Activated B cell treated with CpG ODN at 0.5 μM for 24 hours (primary cell): ENCODE measurements at regions not wholly inside any gene's neighbourhood (a gene's known extent, or its start where the extent isn't known, plus 50 kb on each side); places are given as distances from the start of the nearest gene placed in this dataset.

ENCODE experiments used
- ATAC-seq: fragments of 200-7000 bp; cut with Tn5 transposase; one replicate; pipeline ENCODE4 v1.10.0; 2021; ENCODE audit warnings: low read depth, mild to moderate bottlenecking, moderate library complexity
- CTCF ChIA-PET: fragments of 350-600 bp; sonication (Branson Sonifier 250); formaldehyde crosslinking; loops from one replicate; lab custom pipeline; 2021; ENCODE audit warnings: antibody characterized with exemption; lab: Charles Lee
- POLR2A ChIA-PET: fragments of 350-600 bp; sonication (Branson Sonifier 250); formaldehyde crosslinking; loops from one replicate; lab custom pipeline; 2021; ENCODE audit warnings: antibody characterized with exemption; lab: Charles Lee
- DNase-seq: peaks from one replicate; pipeline ENCODE4 v3.0.0; 2022
- H3K27ac Mint-ChIP-seq: one replicate; pipeline ENCODE4 v1.8.0; 2020; ENCODE audit warnings: mixed read lengths
- H3K27me3 Mint-ChIP-seq: one replicate; pipeline ENCODE4 v1.8.0; 2021; ENCODE audit warnings: mixed read lengths
- H3K36me3 Mint-ChIP-seq: one replicate; pipeline ENCODE4 v1.8.0; 2021; ENCODE audit warnings: low read depth, mixed read lengths
- H3K4me1 Mint-ChIP-seq: one replicate; pipeline ENCODE4 v1.8.0; 2021; ENCODE audit warnings: mixed read lengths
- H3K4me3 Mint-ChIP-seq: one replicate; pipeline ENCODE4 v1.8.0; 2020; ENCODE audit warnings: mild to moderate bottlenecking, mixed read lengths
- H3K9me3 Mint-ChIP-seq: one replicate; pipeline ENCODE4 v1.8.0; 2020; ENCODE audit warnings: mixed read lengths
- CTCF ChIP-seq: fragments of 200-600 bp; IDR thresholded peaks from one replicate; pipeline ENCODE4 v1.8.0; 2022; ENCODE audit warnings: antibody characterized with exemption, mild to moderate bottlenecking
- intact Hi-C: fragments of 100-400 bp; cut with micrococcal nuclease; formaldehyde crosslinking; loops from one replicate; pipeline ENCODE4 v1.15.1; 2024

- ATAC-seq = no peak
- ChIA-PET POLR2A (no interaction called here), CTCF (no interaction called here)
- H3K4me3 Mint-ChIP-seq = no peak overlapping the region
- H3K4me1 Mint-ChIP-seq = peaks cover 26% of the 10 kb centered on the region
- peaks cover 13% of the 10 kb centered on the region for H3K27me3 Mint-ChIP-seq
- no peaks in the 10 kb centered on the region for H3K9me3 Mint-ChIP-seq
- no peaks in the 10 kb centered on the region for H3K36me3 Mint-ChIP-seq
- intact Hi-C loops = no loop called here
- no peak for DNase-seq
- no peak for TF ChIP-seq CTCF
- no peak overlapping the region for H3K27ac Mint-ChIP-seq
Observed at GRCh38 chr15:69662645-69663000, 210.0 kb downstream of the RPLP1 start.

DNA sequence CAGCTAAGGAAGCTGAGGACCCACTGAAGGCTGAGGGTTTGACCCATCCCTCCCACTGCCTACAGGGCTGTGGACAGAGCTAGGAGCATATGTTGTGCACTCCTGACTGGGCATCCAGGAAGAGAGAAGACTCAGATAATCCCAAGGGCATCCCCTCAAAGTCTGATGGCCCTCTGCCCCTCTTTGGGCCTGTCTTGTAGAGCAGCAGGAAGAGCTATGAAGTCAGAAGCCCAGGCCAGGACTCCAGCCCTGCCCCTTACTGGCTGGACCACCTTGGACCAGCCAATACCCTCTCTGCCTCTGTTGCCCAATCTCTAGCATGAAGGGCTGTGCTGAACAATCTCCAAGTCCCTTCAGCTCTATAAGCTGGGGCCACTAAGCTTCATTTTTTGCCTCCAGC, 210.8 kb downstream of the RPLP1 start:
- peaks cover 35% of the 10 kb centered on the region for H3K4me1 Mint-ChIP-seq

GRCh38 chr15:69663982-69664381, 211.4 kb downstream of the RPLP1 start:
- DNase-seq = no peak

More for the DNA sequence above, 210.8 kb downstream of the RPLP1 start:
- no peak for DNase-seq
- H3K9me3 Mint-ChIP-seq = no peaks in the 10 kb centered on the region
- H3K27ac Mint-ChIP-seq = no peak overlapping the region
- no peak for ATAC-seq
- peaks cover 7% of the 10 kb centered on the region for H3K27me3 Mint-ChIP-seq
- no peaks in the 10 kb centered on the region for H3K36me3 Mint-ChIP-seq
- intact Hi-C loops = no loop called here
- ChIA-PET CTCF (no interaction called here), POLR2A (no interaction called here)
- no peak overlapping the region for H3K4me3 Mint-ChIP-seq
- no peak for TF ChIP-seq CTCF

GRCh38 chr15:69664572-69665571, 212.3 kb downstream of the RPLP1 start:
- CTCF ChIA-PET = no interaction called here

More at GRCh38 chr15:69663982-69664381, 211.4 kb downstream of the RPLP1 start:
- H3K4me1 Mint-ChIP-seq = peaks cover 40% of the 10 kb centered on the region
- ATAC-seq = no peak
- H3K27me3 Mint-ChIP-seq = peaks cover 6% of the 10 kb centered on the region
- H3K27ac Mint-ChIP-seq = no peak overlapping the region
- intact Hi-C loops = no loop called here
- ChIA-PET POLR2A (no interaction called here), CTCF (no interaction called here)
- no peak overlapping the region for H3K4me3 Mint-ChIP-seq
- no peaks in the 10 kb centered on the region for H3K36me3 Mint-ChIP-seq
- TF ChIP-seq CTCF = no peak
- H3K9me3 Mint-ChIP-seq = no peaks in the 10 kb centered on the region

More at GRCh38 chr15:69664572-69665571, 212.3 kb downstream of the RPLP1 start:
- POLR2A ChIA-PET = interaction anchor here (0.6 kb wide), 1 partner anchor 93 kb away, joined by 6 read pairs; no protein-coding TSS in a partner anchor
- ATAC-seq (no peak), DNase-seq (no peak)
- H3K4me1 Mint-ChIP-seq = peaks cover 49% of the 10 kb centered on the region
- H3K9me3 Mint-ChIP-seq = no peaks in the 10 kb centered on the region
- no peak overlapping the region for H3K4me3 Mint-ChIP-seq
- H3K27me3 Mint-ChIP-seq = peaks cover 6% of the 10 kb centered on the region
- intact Hi-C loops = loop anchor here (5.0 kb wide), 3 partner anchors 52 to 312 kb away; no protein-coding TSS in a partner anchor
- H3K27ac Mint-ChIP-seq = no peak overlapping the region
- TF ChIP-seq CTCF = no peak
- H3K36me3 Mint-ChIP-seq = no peaks in the 10 kb centered on the region
